ENCODE measurements at regions not wholly inside any gene's neighbourhood (a gene's known extent, or its start where the extent isn't known, plus 50 kb on each side); places are given as distances from the start of the nearest gene placed in this dataset.

- TF ChIP-seq POLR2A (IDR thresholded peaks at IDR 0.05) (no peak), CTCF (IDR thresholded peaks at IDR 0.05) (no peak)
Observed at GRCh38 chrX:110600745-110601310, 194.8 kb downstream of the CHRDL1 start.
